ENCODE measurements at regions not wholly inside any gene's neighbourhood (a gene's known extent, or its start where the extent isn't known, plus 50 kb on each side); places are given as distances from the start of the nearest gene placed in this dataset.

DNA sequence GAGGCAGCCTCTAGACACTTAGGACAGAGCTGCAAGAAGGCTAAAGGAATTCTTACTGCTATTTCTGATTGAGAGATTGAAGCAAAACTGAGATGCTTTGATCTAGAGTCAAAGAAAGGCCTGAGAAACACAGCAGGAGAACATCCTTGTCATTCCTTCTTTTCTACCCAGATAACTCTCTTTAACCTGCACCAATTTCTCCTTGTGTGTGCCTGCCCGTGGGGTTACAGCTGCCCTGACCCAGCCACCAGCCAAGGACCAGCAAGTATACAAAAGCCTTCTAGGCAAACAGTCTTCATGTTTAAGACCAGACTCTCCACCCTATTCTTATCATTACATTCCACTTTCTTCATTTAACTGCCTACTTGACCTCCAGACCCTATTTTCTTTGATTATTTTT, 81.7 kb upstream of the PRB2 start:
- TF ChIP-seq, protein P1, sequence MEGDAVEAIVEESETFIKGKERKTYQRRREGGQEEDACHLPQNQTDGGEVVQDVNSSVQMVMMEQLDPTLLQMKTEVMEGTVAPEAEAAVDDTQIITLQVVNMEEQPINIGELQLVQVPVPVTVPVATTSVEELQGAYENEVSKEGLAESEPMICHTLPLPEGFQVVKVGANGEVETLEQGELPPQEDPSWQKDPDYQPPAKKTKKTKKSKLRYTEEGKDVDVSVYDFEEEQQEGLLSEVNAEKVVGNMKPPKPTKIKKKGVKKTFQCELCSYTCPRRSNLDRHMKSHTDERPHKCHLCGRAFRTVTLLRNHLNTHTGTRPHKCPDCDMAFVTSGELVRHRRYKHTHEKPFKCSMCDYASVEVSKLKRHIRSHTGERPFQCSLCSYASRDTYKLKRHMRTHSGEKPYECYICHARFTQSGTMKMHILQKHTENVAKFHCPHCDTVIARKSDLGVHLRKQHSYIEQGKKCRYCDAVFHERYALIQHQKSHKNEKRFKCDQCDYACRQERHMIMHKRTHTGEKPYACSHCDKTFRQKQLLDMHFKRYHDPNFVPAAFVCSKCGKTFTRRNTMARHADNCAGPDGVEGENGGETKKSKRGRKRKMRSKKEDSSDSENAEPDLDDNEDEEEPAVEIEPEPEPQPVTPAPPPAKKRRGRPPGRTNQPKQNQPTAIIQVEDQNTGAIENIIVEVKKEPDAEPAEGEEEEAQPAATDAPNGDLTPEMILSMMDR (IDR thresholded peaks at IDR 0.05), result no peak
- TF ChIP-seq POLR2AphosphoS5 (IDR thresholded peaks at IDR 0.05), result no peak

Measured in upper lobe of left lung (tissue), 4 donors.